ENCODE measurements at regions not wholly inside any gene's neighbourhood (a gene's known extent, or its start where the extent isn't known, plus 50 kb on each side); places are given as distances from the start of the nearest gene placed in this dataset.

DNA sequence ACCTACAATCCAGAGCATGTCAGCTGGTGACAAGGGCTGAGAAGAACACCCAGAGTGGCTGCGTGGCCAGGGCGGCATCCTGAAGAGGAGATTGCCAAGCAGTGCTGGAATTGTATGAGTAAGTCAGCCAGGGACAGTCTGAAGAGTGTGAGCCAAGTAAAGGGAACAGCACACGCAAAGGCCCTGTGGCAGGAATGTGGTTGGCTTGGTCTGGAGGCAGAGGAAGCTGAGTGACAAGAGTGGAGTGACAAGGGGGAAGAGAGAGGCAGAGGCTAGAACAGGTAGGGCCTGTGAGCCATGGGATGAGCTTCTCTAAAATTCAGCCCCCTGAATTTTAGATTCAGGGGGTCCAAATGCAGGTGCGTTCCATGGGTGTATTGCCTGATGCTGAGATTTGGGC is 53.7 kb upstream of the UQCRFS1 start:
- TF ChIP-seq, protein P1, sequence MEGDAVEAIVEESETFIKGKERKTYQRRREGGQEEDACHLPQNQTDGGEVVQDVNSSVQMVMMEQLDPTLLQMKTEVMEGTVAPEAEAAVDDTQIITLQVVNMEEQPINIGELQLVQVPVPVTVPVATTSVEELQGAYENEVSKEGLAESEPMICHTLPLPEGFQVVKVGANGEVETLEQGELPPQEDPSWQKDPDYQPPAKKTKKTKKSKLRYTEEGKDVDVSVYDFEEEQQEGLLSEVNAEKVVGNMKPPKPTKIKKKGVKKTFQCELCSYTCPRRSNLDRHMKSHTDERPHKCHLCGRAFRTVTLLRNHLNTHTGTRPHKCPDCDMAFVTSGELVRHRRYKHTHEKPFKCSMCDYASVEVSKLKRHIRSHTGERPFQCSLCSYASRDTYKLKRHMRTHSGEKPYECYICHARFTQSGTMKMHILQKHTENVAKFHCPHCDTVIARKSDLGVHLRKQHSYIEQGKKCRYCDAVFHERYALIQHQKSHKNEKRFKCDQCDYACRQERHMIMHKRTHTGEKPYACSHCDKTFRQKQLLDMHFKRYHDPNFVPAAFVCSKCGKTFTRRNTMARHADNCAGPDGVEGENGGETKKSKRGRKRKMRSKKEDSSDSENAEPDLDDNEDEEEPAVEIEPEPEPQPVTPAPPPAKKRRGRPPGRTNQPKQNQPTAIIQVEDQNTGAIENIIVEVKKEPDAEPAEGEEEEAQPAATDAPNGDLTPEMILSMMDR (IDR thresholded peaks at IDR 0.05), result no peak
- Histone ChIP-seq H3K36me3 (no peaks in the 10 kb centered on the region), H3K4me3 (no peak overlapping the region), H3K27me3 (peaks cover 0 to 45% (median 18%) of the 10 kb centered on the region in 7 donors), H3K27ac (no peak overlapping the region), H3K9me3 (peaks cover 0 to 12% (median 0%) of the 10 kb centered on the region in 11 donors), H3K4me1 (no peaks in the 10 kb centered on the region)
- ATAC-seq (no peak), DNase-seq (no peak)
- WGBS, 2 donors, result 76 to 83% methylated on average over 4 of the region's 4 CpGs
- intact Hi-C loops (cut with DNase I), result loop anchor here in 7 of 10 donors (10.0 kb wide), 3 partner anchors 142 to 532 kb away; no protein-coding TSS in a partner anchor

DNA sequence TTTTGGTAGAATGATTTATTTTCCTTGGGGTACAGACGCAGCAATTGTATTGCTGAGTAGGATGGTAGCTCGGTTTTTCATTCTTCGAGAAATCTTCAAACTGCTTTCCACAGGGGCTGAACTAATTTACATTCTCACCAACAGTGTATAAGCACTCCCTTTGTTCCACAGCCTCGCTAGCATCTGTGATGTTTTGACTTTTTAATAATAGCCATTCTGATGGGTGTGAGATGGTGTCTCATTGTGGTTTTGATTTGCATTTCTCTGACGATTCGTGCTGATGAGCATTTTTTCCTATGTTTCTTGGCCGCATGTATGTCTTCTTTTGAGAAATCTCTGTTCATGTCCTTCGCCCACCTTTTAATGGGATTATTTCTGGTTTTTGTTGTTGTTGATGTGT is 54.8 kb upstream of the UQCRFS1 start:
- DNase-seq (no peak), ATAC-seq (no peak)
- TF ChIP-seq, protein P1 (IDR thresholded peaks at IDR 0.05), result no peak
- no peaks in the 10 kb centered on the region for H3K36me3 ChIP-seq
- peaks cover 0 to 12% (median 0%) of the 10 kb centered on the region in 11 donors for H3K9me3 ChIP-seq
- H3K27ac ChIP-seq, result no peak overlapping the region
- peaks cover 0 to 45% (median 18%) of the 10 kb centered on the region in 7 donors for H3K27me3 ChIP-seq
- intact Hi-C loops (cut with DNase I), result loop anchor here in 7 of 10 donors (10.0 kb wide), 3 partner anchors 143 to 533 kb away; no protein-coding TSS in a partner anchor
- no peaks in the 10 kb centered on the region for H3K4me1 ChIP-seq
- 82 to 83% methylated on average over 8 of the region's 8 CpGs for WGBS, 2 donors
- no peak overlapping the region for H3K4me3 ChIP-seq

DNA sequence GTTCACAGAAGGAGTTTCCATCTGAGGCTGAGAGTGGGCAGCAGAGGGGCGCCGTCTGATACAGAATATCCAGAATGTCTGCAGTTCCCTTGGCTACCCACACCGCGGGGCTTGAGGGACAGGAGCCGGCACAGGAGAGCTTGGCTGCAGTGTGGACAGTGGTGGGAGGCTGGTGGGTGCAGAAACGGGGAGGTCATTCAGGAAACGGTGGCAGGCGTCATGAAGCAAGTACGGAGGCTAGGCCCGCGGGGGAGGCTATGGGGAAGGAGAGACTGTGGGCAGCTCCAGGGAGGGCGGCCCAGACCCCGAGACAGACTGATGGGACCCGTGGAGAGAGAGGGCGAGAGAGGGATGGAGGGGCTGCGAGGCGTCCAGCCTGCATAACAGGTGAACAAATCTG is 55.2 kb upstream of the UQCRFS1 start:
- ATAC-seq (no peak), DNase-seq (no peak)
- Histone ChIP-seq H3K9me3 (peaks cover 0 to 12% (median 0%) of the 10 kb centered on the region in 11 donors), H3K4me1 (no peaks in the 10 kb centered on the region), H3K36me3 (no peaks in the 10 kb centered on the region), H3K4me3 (no peak overlapping the region), H3K27me3 (peaks cover 0 to 42% (median 18%) of the 10 kb centered on the region in 7 donors), H3K27ac (no peak overlapping the region)
- TF ChIP-seq, protein P1 (IDR thresholded peaks at IDR 0.05), result no peak
- 79 to 81% methylated on average over 17 of the region's 17 CpGs for WGBS, 2 donors
- intact Hi-C loops (cut with DNase I), result loop anchor here in 7 of 10 donors (10.0 kb wide), 3 partner anchors 143 to 533 kb away; no protein-coding TSS in a partner anchor

DNA sequence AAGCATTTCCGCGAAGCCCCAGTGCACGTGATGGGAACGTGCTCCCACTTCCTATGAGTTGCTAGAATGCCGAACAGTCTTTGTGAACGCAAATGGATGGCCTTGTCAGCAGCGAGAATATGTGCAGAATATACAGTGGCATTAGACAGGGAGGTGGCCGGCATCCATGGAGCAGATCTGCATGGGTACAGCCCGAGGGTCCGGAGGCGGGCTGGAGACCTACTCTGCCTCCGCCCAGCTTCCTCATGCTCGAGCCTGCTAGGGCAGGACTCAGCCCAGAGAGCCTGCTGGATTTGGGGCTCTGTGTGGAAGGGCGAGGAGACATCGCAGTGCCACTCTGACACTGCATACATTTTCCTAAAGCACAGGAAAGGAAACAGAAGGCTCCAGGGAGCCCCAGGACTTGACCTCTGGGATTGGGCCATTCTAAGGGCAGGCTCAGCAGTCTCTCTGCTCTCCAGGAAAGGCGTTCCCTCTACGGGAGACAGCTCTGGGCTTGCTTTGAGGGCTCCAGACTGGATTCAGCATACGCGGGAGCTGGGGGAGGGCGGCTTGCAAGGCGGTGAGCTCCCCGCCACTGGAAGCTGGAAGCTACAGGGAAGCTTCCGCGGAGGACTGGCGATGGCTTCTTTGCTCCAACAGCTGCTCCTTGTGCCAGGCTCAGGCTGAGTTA is 55.9 kb upstream of the UQCRFS1 start:
- Histone ChIP-seq H3K4me3 (no peak overlapping the region), H3K27ac (no peak overlapping the region), H3K9me3 (peaks cover 0 to 12% (median 0%) of the 10 kb centered on the region in 11 donors), H3K4me1 (no peaks in the 10 kb centered on the region), H3K27me3 (peaks cover 0 to 42% (median 18%) of the 10 kb centered on the region in 7 donors), H3K36me3 (no peaks in the 10 kb centered on the region)
- ATAC-seq (no peak), DNase-seq (no peak)
- 47 to 53% methylated on average over 25 of the region's 25 CpGs for WGBS, 2 donors
- TF ChIP-seq, protein P1 (IDR thresholded peaks at IDR 0.05), result no peak
- intact Hi-C loops (cut with DNase I), result loop anchor here in 7 of 10 donors (10.0 kb wide), 3 partner anchors 144 to 534 kb away; no protein-coding TSS in a partner anchor
